Ureter (tissue), 1 donor: ENCODE measurements at regions not wholly inside any gene's neighbourhood (a gene's known extent, or its start where the extent isn't known, plus 50 kb on each side); places are given as distances from the start of the nearest gene placed in this dataset.
"Not testable (repeated sequence)": the region's sequence is repeated elsewhere in the genome, so short reads cannot be mapped to it uniquely, and the experiment has no call there.

Experiments used
- DNase-seq: peaks from one replicate; pipeline ENCODE4 v3.0.0-alpha.2; 2020; ENCODE audit warnings: low spot score
- donor health status: DM: yes; HTN: yes; CAD: no.

GRCh38 chr12:38158428-38159091, 158.0 kb upstream of the ALG10B start:
- no peak for DNase-seq

DNA sequence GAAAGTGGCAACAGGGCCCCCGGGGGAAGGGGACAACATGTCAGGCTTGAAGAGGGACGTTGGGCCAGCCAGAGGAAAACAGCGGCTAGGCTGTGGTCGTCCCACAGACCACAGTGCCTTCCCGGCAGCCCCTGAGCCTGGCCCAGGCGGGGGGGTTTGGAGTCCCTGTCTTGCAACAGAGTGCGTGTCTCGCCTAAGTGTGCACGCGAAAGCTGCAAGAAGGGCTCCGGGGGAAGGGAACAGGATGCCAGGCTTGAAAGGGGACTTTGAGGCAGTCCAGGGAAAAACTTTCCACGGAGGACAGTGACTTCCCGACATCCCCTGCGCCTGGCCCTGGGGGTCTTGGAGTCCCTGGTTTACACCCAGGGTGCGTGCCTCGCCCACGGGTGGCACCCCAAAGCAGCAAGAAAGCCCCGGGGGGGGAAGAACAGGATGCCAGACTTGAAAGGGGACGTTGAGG, 157.5 kb upstream of the ALG10B start:
- DNase-seq: no peak

- no peak for DNase-seq
Observed at GRCh38 chr12:38159591-38160317, 156.8 kb upstream of the ALG10B start.

DNA sequence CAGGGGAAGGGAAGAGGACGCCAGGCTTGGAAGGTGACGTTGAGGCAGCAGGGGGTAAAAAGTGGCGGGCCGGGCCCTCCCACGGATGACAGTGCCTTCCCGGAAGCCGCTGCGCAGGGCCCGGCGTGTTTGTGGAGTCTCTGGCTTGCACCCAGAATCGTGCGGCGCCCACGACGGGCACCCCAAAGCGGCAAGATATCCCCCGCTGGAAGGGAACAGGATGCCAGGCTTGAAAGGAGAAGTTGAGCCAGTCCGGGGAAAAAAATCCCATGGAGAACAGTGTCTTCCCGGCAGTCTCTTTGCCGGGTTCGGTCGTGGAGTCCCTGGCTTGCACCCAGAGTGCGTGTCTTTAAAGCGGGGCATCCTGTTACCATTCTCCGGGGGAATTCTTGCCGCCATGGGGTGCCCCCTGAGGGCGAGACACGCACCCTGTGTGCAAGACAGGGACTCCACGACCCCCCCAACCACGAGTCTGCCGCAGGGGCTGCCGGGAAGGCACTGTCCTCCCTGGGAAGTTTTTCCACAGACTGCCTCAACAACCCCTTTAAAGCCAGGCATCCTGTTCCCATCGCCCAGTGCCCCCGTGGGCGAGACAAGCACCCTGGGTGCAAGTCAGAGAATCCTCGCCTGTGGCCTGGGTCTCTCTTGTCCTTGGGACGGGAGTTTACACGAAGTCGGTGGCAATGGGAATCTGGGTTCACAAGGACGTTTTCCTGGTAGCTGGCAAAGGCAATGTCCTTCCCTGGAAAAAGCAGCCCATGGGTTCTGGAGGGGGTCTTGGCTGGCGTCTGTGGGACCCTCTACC, 156.1 kb upstream of the ALG10B start:
- no peak for DNase-seq

DNA sequence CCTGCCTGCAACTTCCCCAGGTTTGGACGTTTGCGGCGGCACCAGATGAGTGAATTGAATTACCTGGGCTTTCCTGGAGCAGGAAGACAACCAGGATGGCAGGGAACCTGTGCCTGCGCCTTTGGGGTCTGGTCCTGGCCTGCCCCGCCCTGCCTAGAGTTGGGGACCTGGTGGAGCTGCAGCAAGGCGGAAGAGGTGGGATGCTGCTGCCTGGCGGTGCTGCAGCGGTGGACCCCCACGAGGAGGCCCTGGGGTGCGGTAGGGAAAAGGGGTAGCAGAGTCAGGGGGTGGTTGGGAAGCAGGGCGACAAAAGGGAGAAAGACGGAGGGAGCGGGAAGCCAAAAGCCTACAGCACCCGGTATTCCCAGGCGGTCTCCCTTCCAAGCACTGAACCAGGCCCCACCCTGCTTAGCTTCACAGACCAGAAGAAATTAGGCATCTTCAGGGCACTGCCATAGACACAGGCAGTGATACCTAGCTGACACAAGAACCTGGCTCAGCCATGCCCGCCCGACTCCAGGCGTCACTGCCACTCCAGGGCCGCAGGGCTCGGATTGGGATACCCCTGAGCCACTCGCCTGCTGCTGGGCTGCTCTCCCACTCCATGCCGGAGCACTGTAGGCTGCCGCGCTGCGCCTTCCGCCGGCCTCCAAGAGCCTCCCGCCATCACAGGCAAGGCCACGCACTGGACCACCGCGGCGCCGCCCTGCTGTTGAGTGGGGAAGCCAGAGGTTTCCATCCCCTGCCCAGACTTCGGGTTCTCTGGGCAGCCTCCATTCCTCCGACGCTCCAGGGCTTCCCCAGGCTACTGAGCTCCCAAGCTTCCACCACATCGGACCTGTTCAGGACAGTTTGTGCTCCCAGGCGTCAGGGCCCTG, 155.2 kb upstream of the ALG10B start:
- DNase-seq: no peak

DNA sequence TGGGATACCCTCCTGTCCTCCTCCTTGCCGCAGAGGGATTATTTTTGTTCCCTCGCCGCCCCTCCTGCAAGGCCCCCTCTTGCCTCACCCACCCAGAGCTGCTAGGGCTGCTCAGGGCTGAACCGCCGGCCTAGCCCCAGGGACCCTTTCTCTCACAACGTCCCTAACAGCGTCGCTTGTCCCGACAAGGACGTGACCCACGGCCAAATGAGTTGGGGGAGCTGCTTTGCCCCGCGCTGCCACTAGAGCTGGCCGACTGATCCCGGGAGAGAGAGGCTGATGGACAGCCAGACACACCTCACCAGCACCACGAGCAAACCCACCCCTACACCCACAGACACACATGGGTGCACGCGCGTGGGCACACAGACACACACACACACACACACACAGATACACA, 154.6 kb upstream of the ALG10B start:
- no peak for DNase-seq

DNA sequence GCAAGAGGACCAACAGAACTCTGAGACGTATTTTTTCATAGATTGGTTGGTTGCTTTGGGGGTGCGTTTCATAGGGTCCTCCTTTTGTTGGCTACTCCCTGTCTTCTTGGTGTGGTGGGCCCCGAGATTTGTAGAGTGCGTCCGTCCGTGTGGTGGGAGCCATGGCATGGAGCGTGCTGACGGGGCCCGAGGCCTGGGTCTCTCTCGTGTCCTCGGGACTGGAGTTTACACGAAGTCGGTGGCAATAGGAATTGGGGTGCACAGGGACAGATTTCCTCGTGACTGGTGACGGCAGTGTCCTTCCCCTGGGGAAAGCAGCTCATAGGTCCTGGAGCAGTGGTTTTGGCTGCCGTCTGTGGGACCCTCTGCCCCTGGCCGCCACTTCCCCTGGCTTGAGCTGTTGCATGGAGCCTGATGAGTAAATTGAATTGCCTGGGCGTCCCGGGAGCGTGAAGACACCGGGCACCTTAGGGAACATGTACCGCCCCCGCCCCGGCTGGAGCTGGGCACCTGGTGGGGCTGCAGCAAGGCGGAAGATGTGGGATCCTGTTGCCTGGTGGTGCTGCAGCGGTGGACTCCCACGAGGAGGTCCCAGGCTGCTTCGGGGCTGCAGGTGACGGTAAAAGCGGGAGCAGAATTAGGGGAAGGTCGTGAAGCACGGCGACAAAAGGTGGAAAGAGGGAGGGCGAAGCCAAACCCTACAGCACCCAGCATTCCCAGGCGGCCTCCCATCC, 153.7 kb upstream of the ALG10B start:
- DNase-seq: no peak

DNA sequence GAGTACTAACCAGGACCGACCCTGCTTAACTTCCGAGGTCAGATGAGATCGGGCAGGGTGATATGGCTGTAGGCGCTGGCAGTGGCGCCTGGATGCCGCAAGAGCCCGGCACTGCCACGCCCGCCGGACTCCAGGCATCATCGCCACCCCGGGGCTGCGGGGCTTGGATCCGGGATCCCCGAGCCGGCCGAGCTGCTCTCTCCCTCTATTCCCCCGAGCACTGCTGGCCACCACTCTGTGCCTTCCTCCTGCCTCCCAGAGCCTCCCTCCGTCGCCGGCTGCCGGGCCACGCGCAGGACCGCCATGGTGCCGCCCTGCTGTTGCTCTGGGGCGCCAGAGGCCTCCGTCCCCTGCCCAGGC, 153.2 kb upstream of the ALG10B start:
- DNase-seq: no peak

- DNase-seq: no peak
Observed at GRCh38 chr12:38166225-38166624, 150.3 kb upstream of the ALG10B start.

- no peak for DNase-seq
Observed at GRCh38 chr12:38175538-38175937, 141.0 kb upstream of the ALG10B start.

GRCh38 chr12:38183617-38184016, 133.0 kb upstream of the ALG10B start:
- not testable (repeated sequence) for DNase-seq

DNA sequence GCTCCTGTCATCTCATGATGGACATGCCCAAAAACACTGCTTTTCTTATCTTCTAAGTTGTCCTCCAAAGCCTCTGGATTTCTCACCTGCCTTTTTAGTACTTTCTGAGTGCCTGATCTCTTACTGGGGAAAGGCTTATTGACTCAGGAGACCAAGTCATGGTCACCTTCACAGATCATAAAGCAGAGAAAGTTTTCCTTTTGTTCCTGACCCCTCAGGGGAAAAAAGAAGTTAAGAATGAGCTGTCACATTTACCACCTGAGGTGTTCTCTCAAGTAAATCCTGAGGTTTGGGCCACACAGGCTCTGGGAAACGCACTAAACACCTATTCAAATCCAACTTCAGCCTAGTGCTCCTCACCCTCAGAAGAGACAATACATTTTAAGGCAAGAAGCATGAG, 119.3 kb upstream of the ALG10B start:
- not testable (repeated sequence) for DNase-seq

GRCh38 chr12:38201461-38202276, 114.9 kb upstream of the ALG10B start:
- DNase-seq: no peak

GRCh38 chr12:38204831-38205230, 111.7 kb upstream of the ALG10B start:
- DNase-seq: no peak

DNA sequence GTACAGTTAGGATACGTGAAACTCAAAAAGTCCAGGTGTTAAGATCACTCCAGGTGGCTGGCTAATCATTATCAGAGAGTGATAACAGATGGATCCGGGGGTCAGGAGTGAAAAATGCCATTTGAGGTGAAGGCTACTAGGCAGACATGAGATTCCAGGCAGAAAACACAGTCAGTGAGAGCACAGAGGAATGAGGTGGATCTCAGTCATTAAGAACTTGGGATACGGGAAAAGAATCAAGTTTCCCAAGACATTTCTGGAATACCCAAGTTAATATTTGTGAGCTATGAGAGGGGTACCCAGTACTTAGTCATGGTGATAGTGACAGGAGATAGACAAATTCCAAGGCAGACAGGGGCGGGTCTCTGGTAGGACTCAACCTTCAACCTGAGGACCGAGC, 94.6 kb upstream of the ALG10B start:
- DNase-seq: no peak

DNA sequence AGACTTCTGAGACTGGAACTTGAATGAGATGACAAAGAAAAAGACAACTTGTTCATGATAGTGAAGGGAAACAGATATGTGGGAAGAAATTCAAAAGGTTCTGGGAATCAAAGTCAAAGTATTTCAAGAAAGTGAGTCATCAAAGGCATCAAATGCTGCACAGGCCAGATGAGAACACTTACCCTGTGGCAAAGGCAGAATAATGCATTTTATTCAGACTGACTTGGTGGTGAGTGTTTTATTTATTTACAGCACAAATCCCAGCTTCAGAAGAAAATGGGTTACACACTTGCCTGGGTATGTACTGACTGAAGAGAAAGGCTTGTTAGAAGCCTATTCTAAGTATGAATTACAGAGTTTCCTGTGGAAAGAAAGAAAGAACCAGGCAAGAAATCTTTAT, 78.2 kb upstream of the ALG10B start:
- DNase-seq: not testable (repeated sequence)

- no peak for DNase-seq
Observed at GRCh38 chr12:38253778-38254177, 62.8 kb upstream of the ALG10B start.

DNA sequence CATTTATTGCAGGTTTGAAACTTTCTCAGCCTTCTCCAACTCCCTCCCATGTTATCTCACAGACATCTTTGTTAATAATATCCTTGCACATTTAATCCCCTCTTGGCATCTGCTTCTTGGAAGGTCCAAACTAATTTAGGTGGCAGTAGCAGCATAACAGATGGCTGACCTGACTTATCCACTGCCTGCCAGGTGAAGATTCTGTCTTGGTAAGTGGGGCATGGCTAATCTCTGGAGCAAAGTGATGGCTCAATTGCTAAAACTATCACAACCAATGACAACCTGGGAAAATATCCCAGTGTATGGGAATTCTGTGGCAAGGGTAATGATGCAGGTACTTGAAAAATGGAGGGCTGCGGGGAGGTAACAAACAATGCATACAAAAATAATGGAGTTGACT, 58.2 kb upstream of the ALG10B start:
- no peak for DNase-seq
